ENCODE measurements at regions not wholly inside any gene's neighbourhood (a gene's known extent, or its start where the extent isn't known, plus 50 kb on each side); places are given as distances from the start of the nearest gene placed in this dataset.

- WGBS, result 91% methylated on average over 3 of the region's 3 CpGs
- no peak overlapping the region for H3K27ac ChIP-seq (replicated peaks in 1 of 4)
- no peaks in the 10 kb centered on the region for H3K4me1 ChIP-seq
- DNase-seq (ENCODE audit: extremely low spot score), result no peak
- H3K9me3 ChIP-seq, result no peaks in the 10 kb centered on the region
- H3K4me3 ChIP-seq, result no peak overlapping the region
- TF ChIP-seq POLR2A (IDR thresholded peaks at IDR 0.05; ENCODE audit: low read depth) (no peak), POLR2AphosphoS5 (IDR thresholded peaks at IDR 0.05) (no peak), EP300 (IDR thresholded peaks at IDR 0.05) (no peak)
- TF ChIP-seq, protein P1, sequence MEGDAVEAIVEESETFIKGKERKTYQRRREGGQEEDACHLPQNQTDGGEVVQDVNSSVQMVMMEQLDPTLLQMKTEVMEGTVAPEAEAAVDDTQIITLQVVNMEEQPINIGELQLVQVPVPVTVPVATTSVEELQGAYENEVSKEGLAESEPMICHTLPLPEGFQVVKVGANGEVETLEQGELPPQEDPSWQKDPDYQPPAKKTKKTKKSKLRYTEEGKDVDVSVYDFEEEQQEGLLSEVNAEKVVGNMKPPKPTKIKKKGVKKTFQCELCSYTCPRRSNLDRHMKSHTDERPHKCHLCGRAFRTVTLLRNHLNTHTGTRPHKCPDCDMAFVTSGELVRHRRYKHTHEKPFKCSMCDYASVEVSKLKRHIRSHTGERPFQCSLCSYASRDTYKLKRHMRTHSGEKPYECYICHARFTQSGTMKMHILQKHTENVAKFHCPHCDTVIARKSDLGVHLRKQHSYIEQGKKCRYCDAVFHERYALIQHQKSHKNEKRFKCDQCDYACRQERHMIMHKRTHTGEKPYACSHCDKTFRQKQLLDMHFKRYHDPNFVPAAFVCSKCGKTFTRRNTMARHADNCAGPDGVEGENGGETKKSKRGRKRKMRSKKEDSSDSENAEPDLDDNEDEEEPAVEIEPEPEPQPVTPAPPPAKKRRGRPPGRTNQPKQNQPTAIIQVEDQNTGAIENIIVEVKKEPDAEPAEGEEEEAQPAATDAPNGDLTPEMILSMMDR (IDR thresholded peaks at IDR 0.05), result no peak
- intact Hi-C loops (cut with DNase I), result no loop called here
- H3K36me3 ChIP-seq, result no peaks in the 10 kb centered on the region
- H3K27me3 ChIP-seq, result no peaks in the 10 kb centered on the region
These were observed 591.6 kb downstream of the PKHD1 start for GRCh38 chr6:51495610-51496396.

DNA sequence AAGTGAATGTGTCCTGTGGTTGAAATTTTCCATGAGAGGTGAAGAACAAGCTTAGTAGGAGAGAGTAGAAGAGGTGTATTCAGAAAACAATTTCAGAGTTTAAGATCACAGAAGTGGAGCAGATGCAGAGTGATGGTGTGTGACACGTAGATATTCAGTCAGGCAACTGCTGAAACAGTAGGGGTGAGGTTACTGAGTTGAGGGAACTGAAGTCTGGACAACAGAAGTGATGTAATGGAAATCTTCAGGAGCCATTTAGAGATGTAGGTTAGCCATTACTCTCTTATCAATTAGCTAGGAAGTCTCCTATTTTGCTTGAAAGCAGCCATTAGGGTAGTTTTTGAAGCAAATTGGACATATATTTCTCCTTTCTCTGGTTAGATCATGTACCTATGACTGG, 584.4 kb downstream of the PKHD1 start:
- H3K9me3 ChIP-seq, result no peaks in the 10 kb centered on the region
- H3K27ac ChIP-seq (replicated peaks in 1 of 4), result no peak overlapping the region
- H3K27me3 ChIP-seq, result no peaks in the 10 kb centered on the region
- WGBS, result 83% methylated on average over 1 of the region's 1 CpG
- DNase-seq (ENCODE audit: extremely low spot score), result no peak
- intact Hi-C loops (cut with DNase I), result no loop called here
- no peaks in the 10 kb centered on the region for H3K36me3 ChIP-seq
- TF ChIP-seq EP300 (IDR thresholded peaks at IDR 0.05), result no peak
- TF ChIP-seq, protein P1 (IDR thresholded peaks at IDR 0.05), result no peak
- no peak overlapping the region for H3K4me3 ChIP-seq
- H3K4me1 ChIP-seq, result no peaks in the 10 kb centered on the region

- TF ChIP-seq POLR2A (IDR thresholded peaks at IDR 0.05; ENCODE audit: low read depth) (no peak), POLR2AphosphoS5 (IDR thresholded peaks at IDR 0.05) (no peak), EP300 (IDR thresholded peaks at IDR 0.05) (no peak)
- TF ChIP-seq, protein P1 (IDR thresholded peaks at IDR 0.05), result no peak
- Histone ChIP-seq H3K27ac (replicated peaks in 1 of 4) (no peak overlapping the region), H3K27me3 (no peaks in the 10 kb centered on the region), H3K36me3 (no peaks in the 10 kb centered on the region), H3K9me3 (no peaks in the 10 kb centered on the region), H3K4me3 (no peak overlapping the region), H3K4me1 (no peaks in the 10 kb centered on the region)
- intact Hi-C loops (cut with DNase I), result no loop called here
- DNase-seq (ENCODE audit: extremely low spot score), result no peak
These were observed 582.0 kb downstream of the PKHD1 start for GRCh38 chr6:51505434-51505833.

DNA sequence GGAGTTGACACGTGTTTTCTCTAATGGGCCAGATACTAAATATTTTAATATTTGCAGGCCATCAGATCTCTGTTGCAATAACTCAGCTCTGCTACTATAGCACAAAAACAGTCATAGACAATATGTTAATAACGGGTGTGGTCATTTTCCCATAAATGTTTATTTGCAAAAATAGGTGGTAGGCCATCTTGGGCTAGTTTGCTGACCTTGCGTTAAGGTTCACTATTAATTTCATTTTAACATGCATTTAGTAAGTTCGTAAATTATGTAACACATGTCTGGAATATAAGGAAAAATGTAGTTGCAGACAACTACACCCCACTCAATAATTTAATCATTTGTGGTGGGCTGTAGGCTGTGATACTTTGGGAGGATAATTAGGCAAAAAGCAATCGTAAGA, 577.8 kb downstream of the PKHD1 start:
- Histone ChIP-seq H3K9me3 (no peaks in the 10 kb centered on the region), H3K27me3 (no peaks in the 10 kb centered on the region), H3K27ac (replicated peaks in 1 of 4) (no peak overlapping the region), H3K36me3 (no peaks in the 10 kb centered on the region), H3K4me1 (no peaks in the 10 kb centered on the region), H3K4me3 (no peak overlapping the region)
- WGBS, result 84% methylated on average over 5 of the region's 5 CpGs
- no peak for DNase-seq (ENCODE audit: extremely low spot score)
- intact Hi-C loops (cut with DNase I), result no loop called here
- TF ChIP-seq EP300 (IDR thresholded peaks at IDR 0.05), result no peak
- no peak for TF ChIP-seq POLR2AphosphoS5 (IDR thresholded peaks at IDR 0.05)
- TF ChIP-seq POLR2A (IDR thresholded peaks at IDR 0.05; ENCODE audit: low read depth), result no peak
- TF ChIP-seq, protein P1 (IDR thresholded peaks at IDR 0.05), result no peak

GRCh38 chr6:51511081-51511480, 576.3 kb downstream of the PKHD1 start:
- Histone ChIP-seq H3K27me3 (peaks cover 0 to 4% (median 0%) of the 10 kb centered on the region in 4 donors), H3K4me3 (no peak overlapping the region), H3K36me3 (no peaks in the 10 kb centered on the region), H3K4me1 (no peaks in the 10 kb centered on the region), H3K27ac (replicated peaks in 1 of 4) (no peak overlapping the region), H3K9me3 (no peaks in the 10 kb centered on the region)
- TF ChIP-seq EP300 (IDR thresholded peaks at IDR 0.05), result no peak
- no peak for TF ChIP-seq POLR2A (IDR thresholded peaks at IDR 0.05; ENCODE audit: low read depth)
- TF ChIP-seq, protein P1 (IDR thresholded peaks at IDR 0.05), result no peak
- no peak for TF ChIP-seq POLR2AphosphoS5 (IDR thresholded peaks at IDR 0.05)
- intact Hi-C loops (cut with DNase I), result no loop called here
- no peak for DNase-seq (ENCODE audit: extremely low spot score)
